ENCODE measurements at regions not wholly inside any gene's neighbourhood (a gene's known extent, or its start where the extent isn't known, plus 50 kb on each side); places are given as distances from the start of the nearest gene placed in this dataset.

- TF ChIP-seq CTCF (conservative IDR thresholded peaks at IDR 0.05; ENCODE audit: control insufficient read depth, insufficient read depth, low read depth, low read length) = no peak
- no peak overlapping the region for H3K4me3 ChIP-seq (ENCODE audit: control insufficient read depth, low read depth, low read length)
- DNase-seq (ENCODE audit: low read depth) = no peak
Observed at GRCh38 chr12:112728864-112729263, 62.7 kb upstream of the RPH3A start.

- no peak for TF ChIP-seq CTCF (conservative IDR thresholded peaks at IDR 0.05; ENCODE audit: control insufficient read depth, insufficient read depth, low read depth, low read length)
- H3K4me3 ChIP-seq (ENCODE audit: control insufficient read depth, low read depth, low read length) = no peak overlapping the region
- no peak for DNase-seq (ENCODE audit: low read depth)
Observed at GRCh38 chr12:112734859-112735695, 56.5 kb upstream of the RPH3A start.

- no peak for TF ChIP-seq CTCF (conservative IDR thresholded peaks at IDR 0.05; ENCODE audit: control insufficient read depth, insufficient read depth, low read depth, low read length)
- DNase-seq (ENCODE audit: low read depth) = no peak
- no peak overlapping the region for H3K4me3 ChIP-seq (ENCODE audit: control insufficient read depth, low read depth, low read length)
Observed at GRCh38 chr12:112738531-112738930, 53.0 kb upstream of the RPH3A start.

- no peak for DNase-seq (ENCODE audit: low read depth)
- no peak overlapping the region for H3K4me3 ChIP-seq (ENCODE audit: control insufficient read depth, low read depth, low read length)
- no peak for TF ChIP-seq CTCF (conservative IDR thresholded peaks at IDR 0.05; ENCODE audit: control insufficient read depth, insufficient read depth, low read depth, low read length)
Observed at GRCh38 chr12:112740387-112740934, 51.1 kb upstream of the RPH3A start.

GRCh38 chr12:112741106-112741505 lies 50.4 kb upstream of the RPH3A start:
- no peak overlapping the region for H3K4me3 ChIP-seq (ENCODE audit: control insufficient read depth, low read depth, low read length)
- no peak for TF ChIP-seq CTCF (conservative IDR thresholded peaks at IDR 0.05; ENCODE audit: control insufficient read depth, insufficient read depth, low read depth, low read length)
- DNase-seq (ENCODE audit: low read depth) = no peak

All from fibroblast of mammary gland (primary cell).